K562 (cell line): ENCODE measurements at regions not wholly inside any gene's neighbourhood (a gene's known extent, or its start where the extent isn't known, plus 50 kb on each side); places are given as distances from the start of the nearest gene placed in this dataset.

Experiments used
- ATAC-seq: fragments of 200-7000 bp; cut with Tn5 transposase; 3 replicates; pipeline ENCODE4 v1.9.1; 2020; ENCODE audit warnings: moderate library complexity
- BruUV-seq: library from RNA; stranded (reverse); fragments of 400-500 nt; replicated peaks from 2 replicates; lab custom pipeline; 2021; lab: Mats Ljungman, UMichigan
- CTCF ChIA-PET: fragments of 300-600 bp; formaldehyde crosslinking; extraction: SDS; loops from one replicate; lab custom pipeline; 2021; ENCODE audit warnings: low intra/inter-chr PET ratio; lab: Yijun Ruan, JAX
- POLR2A ChIA-PET: fragments of 300-600, 350-650 bp; sonication (Branson Sonifier 250); formaldehyde crosslinking; extraction: SDS; loops from one replicate; lab custom pipeline; 2021; ENCODE audit warnings: antibody characterized with exemption, inconsistent platforms; lab: Yijun Ruan, JAX
- DNase-seq, 4 experiments: peaks; one replicate each; pipeline versions ENCODE4 v3.0.0 to v3.0.0-alpha.2; 2011 to 2018; ENCODE audit warnings: low spot score in 3 of 4, mixed read lengths in 3 of 4; ENCODE audit errors: extremely low read depth in 1 of 4
- FAIRE-seq: peaks from 2 replicates; lab custom pipeline; 2011; peaks lifted over from hg19 to GRCh38; lab: Jason Lieb, UNC
- H2AFZ ChIP-seq: 2 replicates; pipeline ENCODE4 v1.6.0; 2011; ENCODE audit warnings: low read depth, low read length, control low read depth, inconsistent platforms
- H3K27ac ChIP-seq: fragments of 200-600 bp; 3 replicates; pipeline ENCODE4 v1.8.0; 2011; ENCODE audit warnings: low read depth, mild to moderate bottlenecking, control low read depth, inconsistent platforms, low read length, moderate library complexity, mixed read lengths; ENCODE audit errors: extremely low read depth
- H3K27me3 ChIP-seq, 2 experiments: fragments of 300-600 bp in 1 of 2; 2 replicates in 1 of 2; 3 replicates in 1 of 2; pipeline versions ENCODE4 v1.6.0 to v1.8.0; 2011; ENCODE audit warnings: inconsistent platforms in 2 of 2, low read length in 2 of 2, mild to moderate bottlenecking in 1 of 2, mixed read lengths in 1 of 2, moderate library complexity in 1 of 2; ENCODE audit not compliant: control insufficient read depth in 2 of 2, insufficient read depth in 2 of 2
- H3K36me3 ChIP-seq: fragments of 300-600 bp; 3 replicates; pipeline ENCODE4 v1.8.0; 2011; ENCODE audit warnings: mild to moderate bottlenecking, low read length, inconsistent platforms; ENCODE audit not compliant: control insufficient read depth, insufficient read depth
- H3K4me1 ChIP-seq, 2 experiments: fragments of 200-600 bp in 1 of 2; replicated peaks in 1 of 2; 2 replicates in 1 of 2; 3 replicates in 1 of 2; pipeline versions ENCODE4 v1.5.1 to v1.8.0; 2011; ENCODE audit warnings: inconsistent platforms in 2 of 2, low read length in 2 of 2, mild to moderate bottlenecking in 1 of 2, mixed read lengths in 1 of 2, moderate library complexity in 1 of 2; ENCODE audit not compliant: control insufficient read depth in 2 of 2, insufficient read depth in 2 of 2
- H3K4me2 ChIP-seq: 2 replicates; pipeline ENCODE4 v1.6.1; 2011; ENCODE audit warnings: low read length, control low read depth, inconsistent platforms, mixed read lengths; ENCODE audit not compliant: insufficient read depth
- H3K4me3 ChIP-seq: fragments of 200-600 bp; sonication (generic), shearing (Covaris generic); 2 replicates; pipeline ENCODE4 v1.5.1; 2016; ENCODE audit warnings: control low read depth, inconsistent platforms
- H3K79me2 ChIP-seq: fragments of 200-600 bp; 3 replicates; pipeline ENCODE4 v1.8.0; 2011; ENCODE audit warnings: low read length, inconsistent platforms; ENCODE audit not compliant: control insufficient read depth, insufficient read depth
- H3K9ac ChIP-seq, 2 experiments: 2 replicates each; pipeline versions ENCODE4 v1.6.0 to v1.6.1; 2011; ENCODE audit warnings: low read depth in 2 of 2, low read length in 2 of 2, control low read depth in 1 of 2, inconsistent platforms in 1 of 2, mild to moderate bottlenecking in 1 of 2, mixed read lengths in 1 of 2; ENCODE audit not compliant: insufficient read depth in 1 of 2
- H3K9me1 ChIP-seq: one replicate; pipeline ENCODE4 v1.6.0; 2011; ENCODE audit warnings: inconsistent platforms, mild to moderate bottlenecking, low read length, moderate library complexity; ENCODE audit not compliant: control insufficient read depth, insufficient read depth
- H3K9me3 ChIP-seq: replicated peaks from 2 replicates; pipeline ENCODE4 v1.5.1; 2011; ENCODE audit warnings: low read depth, low read length, inconsistent platforms; ENCODE audit not compliant: control insufficient read depth, insufficient read depth
- H4K20me1 ChIP-seq: replicated peaks from 2 replicates; pipeline ENCODE4 v1.6.1; 2011; ENCODE audit warnings: low read length, inconsistent platforms, mixed read lengths; ENCODE audit not compliant: control insufficient read depth, insufficient read depth
- BDP1 ChIP-seq: IDR thresholded peaks from 3 replicates; pipeline ENCODE4 v1.6.1; 2011; ENCODE audit not compliant: insufficient read length, insufficient read depth
- CBX1 ChIP-seq: sonication (generic); IDR thresholded peaks from 2 replicates; pipeline ENCODE4 v1.6.1; 2016; ENCODE audit warnings: antibody characterized with exemption, low read depth, mild to moderate bottlenecking
- GTF2F1 ChIP-seq: IDR thresholded peaks from 2 replicates; pipeline ENCODE4 v1.6.1; 2011; ENCODE audit warnings: low read depth, low read length, improper control_type of control experiment
- KLF1 ChIP-seq: fragments of 450-650 bp; IDR thresholded peaks from 2 replicates; pipeline ENCODE4 v1.6.1; 2016; ENCODE audit warnings: missing genetic modification characterization, missing compliant biosample characterization
- MECOM ChIP-seq: fragments of 250-450 bp; sonication (Bioruptor Pico); IDR thresholded peaks from 2 replicates; pipeline ENCODE4 v1.8.0; 2022; ENCODE audit warnings: inconsistent platforms
- PML ChIP-seq: IDR thresholded peaks from 2 replicates; pipeline ENCODE4 v1.6.1; 2012; ENCODE audit warnings: low read length, inconsistent platforms
- ZNF274 ChIP-seq: IDR thresholded peaks from 2 replicates; pipeline ENCODE4 v1.6.1; 2011; ENCODE audit warnings: low read depth, mild to moderate bottlenecking, low read length, moderate library complexity, borderline replicate concordance
- WGBS: fragments of 100-300 bp; shearing (Covaris generic); methylation state at CpG from one replicate; pipeline ENCODE4 v1.1.6; 2016; ENCODE audit warnings: low coverage, mixed read lengths; ENCODE audit not compliant: insufficient coverage; ENCODE audit errors: missing lambda C conversion rate; 5-methylcytosine and 5-hydroxymethylcytosine counted together
- in situ Hi-C: fragments of 300-500 bp; cut with MboI; formaldehyde crosslinking; loops from 4 replicates; pipeline ENCODE4 v1.15.0; 2018; ENCODE audit warnings: inconsistent platforms, mixed read lengths
- intact Hi-C: fragments of 100-400 bp; cut with micrococcal nuclease; formaldehyde crosslinking; loops from 2 replicates; pipeline ENCODE4 v1.14.2; 2022
- TF ChIP-seq, protein P1 (sequence below): IDR thresholded peaks from 3 replicates; pipeline ENCODE4 v1.6.1; 2011; ENCODE audit warnings: borderline replicate concordance, mild to moderate bottlenecking; ENCODE audit not compliant: insufficient read length, insufficient read depth
- TF ChIP-seq, protein P2 (sequence below): fragments of 450-650 bp; formaldehyde crosslinking; IDR thresholded peaks from 2 replicates; pipeline ENCODE4 v1.4.0; 2020; ENCODE audit warnings: mild to moderate bottlenecking
- TF ChIP-seq, protein P3 (sequence below): fragments of 250-450 bp; sonication (Bioruptor Pico); IDR thresholded peaks from 2 replicates; pipeline ENCODE4 v1.8.0; 2021; ENCODE audit warnings: moderate library complexity, mild to moderate bottlenecking, inconsistent platforms
- TF ChIP-seq, protein P4 (sequence below): fragments of 450-650 bp; formaldehyde crosslinking; IDR thresholded peaks from 2 replicates; pipeline ENCODE4 v1.4.0; 2022; ENCODE audit warnings: missing genetic modification characterization
- TF ChIP-seq, protein P5 (sequence below), 2 experiments: IDR thresholded peaks; 2 replicates each; pipeline ENCODE4 v1.6.1; 2011; ENCODE audit warnings: borderline replicate concordance in 1 of 2, control low read depth in 1 of 2, low read depth in 1 of 2, low read length in 1 of 2, mild to moderate bottlenecking in 1 of 2, mixed read lengths in 1 of 2, moderate library complexity in 1 of 2; ENCODE audit not compliant: insufficient read depth in 1 of 2, insufficient read length in 1 of 2, poor library complexity in 1 of 2, severe bottlenecking in 1 of 2; ENCODE audit errors: extremely low read depth in 1 of 2
- TF ChIP-seq, protein P6 (sequence below): fragments of 450-650 bp; formaldehyde crosslinking; IDR thresholded peaks from 2 replicates; pipeline ENCODE4 v1.4.0; 2020; ENCODE audit warnings: mild to moderate bottlenecking, moderate library complexity

DNA sequence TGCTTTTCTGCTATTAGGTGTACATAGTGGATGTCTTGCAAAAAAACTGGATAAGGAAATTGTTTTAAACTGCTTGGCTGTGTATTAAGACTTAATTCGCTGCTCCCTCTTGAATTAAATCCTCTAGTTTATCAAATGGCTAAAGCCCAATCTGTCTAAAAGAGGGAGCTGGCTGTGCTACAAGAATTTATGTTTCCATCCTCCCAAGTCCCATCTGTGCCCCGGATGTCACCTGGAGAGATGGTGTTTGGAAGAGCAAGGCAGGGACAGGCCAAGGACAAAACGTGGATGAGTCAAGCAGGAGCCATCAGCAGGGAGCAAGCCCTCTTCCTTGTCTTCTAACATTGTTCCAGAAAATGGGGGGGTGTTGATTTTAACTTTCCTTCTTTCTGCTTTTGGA is 171.3 kb upstream of the LCORL start:
- no peak overlapping the region for H3K9ac ChIP-seq
- no peaks in the 10 kb centered on the region for H3K9me3 ChIP-seq
- no peaks in the 10 kb centered on the region for H3K79me2 ChIP-seq
- H3K27ac ChIP-seq, result no peak overlapping the region
- H4K20me1 ChIP-seq, result no peaks in the 10 kb centered on the region
- no peak for TF ChIP-seq MECOM (CRISPR knock-in tag)
- TF ChIP-seq CBX1, result no peak
- TF ChIP-seq, protein P1, sequence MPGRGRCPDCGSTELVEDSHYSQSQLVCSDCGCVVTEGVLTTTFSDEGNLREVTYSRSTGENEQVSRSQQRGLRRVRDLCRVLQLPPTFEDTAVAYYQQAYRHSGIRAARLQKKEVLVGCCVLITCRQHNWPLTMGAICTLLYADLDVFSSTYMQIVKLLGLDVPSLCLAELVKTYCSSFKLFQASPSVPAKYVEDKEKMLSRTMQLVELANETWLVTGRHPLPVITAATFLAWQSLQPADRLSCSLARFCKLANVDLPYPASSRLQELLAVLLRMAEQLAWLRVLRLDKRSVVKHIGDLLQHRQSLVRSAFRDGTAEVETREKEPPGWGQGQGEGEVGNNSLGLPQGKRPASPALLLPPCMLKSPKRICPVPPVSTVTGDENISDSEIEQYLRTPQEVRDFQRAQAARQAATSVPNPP, result no peak
- TF ChIP-seq, protein P2, sequence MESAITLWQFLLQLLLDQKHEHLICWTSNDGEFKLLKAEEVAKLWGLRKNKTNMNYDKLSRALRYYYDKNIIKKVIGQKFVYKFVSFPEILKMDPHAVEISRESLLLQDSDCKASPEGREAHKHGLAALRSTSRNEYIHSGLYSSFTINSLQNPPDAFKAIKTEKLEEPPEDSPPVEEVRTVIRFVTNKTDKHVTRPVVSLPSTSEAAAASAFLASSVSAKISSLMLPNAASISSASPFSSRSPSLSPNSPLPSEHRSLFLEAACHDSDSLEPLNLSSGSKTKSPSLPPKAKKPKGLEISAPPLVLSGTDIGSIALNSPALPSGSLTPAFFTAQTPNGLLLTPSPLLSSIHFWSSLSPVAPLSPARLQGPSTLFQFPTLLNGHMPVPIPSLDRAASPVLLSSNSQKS, result no peak
- no peak for TF ChIP-seq GTF2F1
- TF ChIP-seq, protein P3, sequence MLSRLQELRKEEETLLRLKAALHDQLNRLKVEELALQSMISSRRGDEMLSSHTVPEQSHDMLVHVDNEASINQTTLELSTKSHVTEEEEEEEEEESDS (CRISPR knock-in tag), result no peak
- TF ChIP-seq BDP1, result no peak
- TF ChIP-seq ZNF274, result no peak
- TF ChIP-seq, protein P4, sequence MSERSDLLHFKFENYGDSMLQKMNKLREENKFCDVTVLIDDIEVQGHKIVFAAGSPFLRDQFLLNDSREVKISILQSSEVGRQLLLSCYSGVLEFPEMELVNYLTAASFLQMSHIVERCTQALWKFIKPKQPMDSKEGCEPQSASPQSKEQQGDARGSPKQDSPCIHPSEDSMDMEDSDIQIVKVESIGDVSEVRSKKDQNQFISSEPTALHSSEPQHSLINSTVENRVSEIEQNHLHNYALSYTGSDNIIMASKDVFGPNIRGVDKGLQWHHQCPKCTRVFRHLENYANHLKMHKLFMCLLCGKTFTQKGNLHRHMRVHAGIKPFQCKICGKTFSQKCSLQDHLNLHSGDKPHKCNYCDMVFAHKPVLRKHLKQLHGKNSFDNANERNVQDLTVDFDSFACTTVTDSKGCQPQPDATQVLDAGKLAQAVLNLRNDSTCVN (CRISPR knock-in tag), result no peak
- TF ChIP-seq, protein P5, sequence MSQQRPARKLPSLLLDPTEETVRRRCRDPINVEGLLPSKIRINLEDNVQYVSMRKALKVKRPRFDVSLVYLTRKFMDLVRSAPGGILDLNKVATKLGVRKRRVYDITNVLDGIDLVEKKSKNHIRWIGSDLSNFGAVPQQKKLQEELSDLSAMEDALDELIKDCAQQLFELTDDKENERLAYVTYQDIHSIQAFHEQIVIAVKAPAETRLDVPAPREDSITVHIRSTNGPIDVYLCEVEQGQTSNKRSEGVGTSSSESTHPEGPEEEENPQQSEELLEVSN (IDR thresholded peaks at IDR 0.05; ENCODE audit: borderline replicate concordance in 1 of 2, extremely low read depth in 1 of 2, insufficient read depth in 1 of 2, insufficient read length in 1 of 2, low read depth in 1 of 2, low read length in 1 of 2, poor library complexity in 1 of 2, severe bottlenecking in 1 of 2), result no peak
- TF ChIP-seq, protein P6, sequence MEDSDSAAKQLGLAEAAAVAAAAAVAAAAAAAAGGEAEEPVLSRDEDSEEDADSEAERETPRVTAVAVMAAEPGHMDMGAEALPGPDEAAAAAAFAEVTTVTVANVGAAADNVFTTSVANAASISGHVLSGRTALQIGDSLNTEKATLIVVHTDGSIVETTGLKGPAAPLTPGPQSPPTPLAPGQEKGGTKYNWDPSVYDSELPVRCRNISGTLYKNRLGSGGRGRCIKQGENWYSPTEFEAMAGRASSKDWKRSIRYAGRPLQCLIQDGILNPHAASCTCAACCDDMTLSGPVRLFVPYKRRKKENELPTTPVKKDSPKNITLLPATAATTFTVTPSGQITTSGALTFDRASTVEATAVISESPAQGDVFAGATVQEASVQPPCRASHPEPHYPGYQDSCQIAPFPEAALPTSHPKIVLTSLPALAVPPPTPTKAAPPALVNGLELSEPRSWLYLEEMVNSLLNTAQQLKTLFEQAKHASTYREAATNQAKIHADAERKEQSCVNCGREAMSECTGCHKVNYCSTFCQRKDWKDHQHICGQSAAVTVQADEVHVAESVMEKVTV (CRISPR knock-in tag), result no peak
- no peak for TF ChIP-seq PML
- no peak for TF ChIP-seq KLF1 (tag)
- no peak overlapping the region for H3K4me2 ChIP-seq
- no peak for DNase-seq
- ChIA-PET CTCF (no interaction called here), POLR2A (no interaction called here)
- intact Hi-C loops (no loop called here), in situ Hi-C loops (no loop called here)
- H3K36me3 ChIP-seq, result no peaks in the 10 kb centered on the region
- BruUV-seq, result no TSS peak
- no peak overlapping the region for H2AFZ ChIP-seq
- 0% methylated on average over 3 of the region's 3 CpGs for WGBS
- FAIRE-seq, result no peak
- ATAC-seq, result no peak
- no peaks in the 10 kb centered on the region for H3K9me1 ChIP-seq
- H3K27me3 ChIP-seq, result no peaks in the 10 kb centered on the region
- H3K4me3 ChIP-seq, result no peak overlapping the region
- H3K4me1 ChIP-seq, result no peaks in the 10 kb centered on the region
